IMR-90 (cell line): ENCODE measurements at regions not wholly inside any gene's neighbourhood (a gene's known extent, or its start where the extent isn't known, plus 50 kb on each side); places are given as distances from the start of the nearest gene placed in this dataset.

Source experiments
- CEBPB ChIP-seq: IDR thresholded peaks from 2 replicates; pipeline ENCODE4 v1.6.1; 2012; ENCODE audit warnings: low read depth, low read length, improper control_type of control experiment
- CTCF ChIP-seq: conservative IDR thresholded peaks from 2 replicates; pipeline ENCODE4 v1.5.1; 2012; ENCODE audit warnings: mild to moderate bottlenecking, low read depth, low read length, improper control_type of control experiment
- ELK1 ChIP-seq: fragments of 150-350 bp; IDR thresholded peaks from 2 replicates; pipeline ENCODE4 v1.6.1; 2016; ENCODE audit warnings: low read depth, mild to moderate bottlenecking, low read length, moderate library complexity, borderline replicate concordance
- FOS ChIP-seq: fragments of 150-350 bp; IDR thresholded peaks from 2 replicates; pipeline ENCODE4 v1.6.1; 2016; ENCODE audit warnings: low read depth, low read length
- MAFK ChIP-seq: IDR thresholded peaks from 2 replicates; pipeline ENCODE4 v1.6.1; 2012; ENCODE audit warnings: low read depth, low read length, improper control_type of control experiment
- MAZ ChIP-seq: IDR thresholded peaks from 2 replicates; pipeline ENCODE4 v1.6.1; 2012; ENCODE audit warnings: low read depth, mild to moderate bottlenecking, low read length, improper control_type of control experiment, moderate library complexity, borderline replicate concordance
- MXI1 ChIP-seq: IDR thresholded peaks from 2 replicates; pipeline ENCODE4 v1.6.1; 2012; ENCODE audit warnings: low read depth, mild to moderate bottlenecking, low read length, moderate library complexity, borderline replicate concordance
- NFE2L2 ChIP-seq: fragments of 150-350 bp; IDR thresholded peaks from 2 replicates; pipeline ENCODE4 v1.6.1; 2016; ENCODE audit warnings: low read depth, mild to moderate bottlenecking, low read length
- POLR2A ChIP-seq: IDR thresholded peaks from 2 replicates; pipeline ENCODE4 v1.6.1; 2012; ENCODE audit warnings: mild to moderate bottlenecking, low read depth, low read length
- RAD21 ChIP-seq: IDR thresholded peaks from 2 replicates; pipeline ENCODE4 v1.6.1; 2012; ENCODE audit warnings: low read length, improper control_type of control experiment
- RCOR1 ChIP-seq: IDR thresholded peaks from 2 replicates; pipeline ENCODE4 v1.6.1; 2012; ENCODE audit warnings: mild to moderate bottlenecking, low read length, improper control_type of control experiment; ENCODE audit not compliant: insufficient replicate concordance
- RFX5 ChIP-seq: IDR thresholded peaks from 2 replicates; pipeline ENCODE4 v1.8.0; 2012; ENCODE audit warnings: low read depth, mild to moderate bottlenecking, low read length, moderate library complexity
- SMC3 ChIP-seq: fragments of 150-350 bp; IDR thresholded peaks from 2 replicates; pipeline ENCODE4 v1.6.1; 2016; ENCODE audit warnings: low read depth, mild to moderate bottlenecking, antibody characterized with exemption, low read length, moderate library complexity
- TF ChIP-seq, protein P1 (sequence below): fragments of 150-350 bp; IDR thresholded peaks from 2 replicates; pipeline ENCODE4 v1.6.1; 2017; ENCODE audit warnings: mild to moderate bottlenecking, antibody characterized with exemption, low read length, low read depth

- TF ChIP-seq CTCF (no peak), MXI1 (no peak), RCOR1 (no peak), ELK1 (no peak), FOS (no peak), CEBPB (no peak), POLR2A (no peak), RFX5 (no peak), MAZ (no peak), SMC3 (no peak), MAFK (no peak), RAD21 (no peak), NFE2L2 (no peak)
- TF ChIP-seq, protein P1, sequence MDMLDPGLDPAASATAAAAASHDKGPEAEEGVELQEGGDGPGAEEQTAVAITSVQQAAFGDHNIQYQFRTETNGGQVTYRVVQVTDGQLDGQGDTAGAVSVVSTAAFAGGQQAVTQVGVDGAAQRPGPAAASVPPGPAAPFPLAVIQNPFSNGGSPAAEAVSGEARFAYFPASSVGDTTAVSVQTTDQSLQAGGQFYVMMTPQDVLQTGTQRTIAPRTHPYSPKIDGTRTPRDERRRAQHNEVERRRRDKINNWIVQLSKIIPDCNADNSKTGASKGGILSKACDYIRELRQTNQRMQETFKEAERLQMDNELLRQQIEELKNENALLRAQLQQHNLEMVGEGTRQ, result no peak
These were observed 118.5 kb upstream of the FSTL4 start for GRCh38 chr5:133730866-133731265.
